Adrenal gland (tissue), 9 donors: ENCODE measurements at regions not wholly inside any gene's neighbourhood (a gene's known extent, or its start where the extent isn't known, plus 50 kb on each side); places are given as distances from the start of the nearest gene placed in this dataset.

ENCODE experiments used
- DNase-seq, 7 donors: peaks; one replicate each; pipeline ENCODE4 v3.0.0-alpha.2; 2019 to 2020
- H3K27ac ChIP-seq, 5 donors: fragments of 200-600 bp; sonication (generic) in 4 of 5; 1 replicate in 3 of 5; 2 replicates in 2 of 5; pipeline versions ENCODE4 v1.5.1 to v1.8.0; 2016 to 2020; ENCODE audit warnings: mild to moderate bottlenecking in 1 of 5
- H3K27me3 ChIP-seq: fragments of 200-600 bp; 2 replicates; pipeline ENCODE4 v1.8.0; 2021
- H3K36me3 ChIP-seq, 2 donors: fragments of 200-600 bp; replicated peaks in 1 of 2; 1 replicate in 1 of 2; 2 replicates in 1 of 2; pipeline versions ENCODE4 v1.5.1 to v1.8.0; 2018 to 2022
- H3K4me1 ChIP-seq, 2 donors: fragments of 200-600 bp; replicated peaks in 1 of 2; 1 replicate in 1 of 2; 2 replicates in 1 of 2; pipeline versions ENCODE4 v1.5.1 to v1.8.0; 2018 to 2021
- H3K4me3 ChIP-seq, 4 donors: fragments of 200-600 bp; sonication (generic) in 3 of 4; one replicate each; pipeline ENCODE4 v1.5.1; 2016 to 2018
- H3K9me3 ChIP-seq, 3 donors: fragments of 200-600 bp; sonication (generic) in 1 of 3; replicated peaks in 1 of 3; 1 replicate in 2 of 3; 2 replicates in 1 of 3; pipeline versions ENCODE4 v1.5.1 to v1.8.0; 2016 to 2021
- POLR2A ChIP-seq, 2 donors: fragments of 450-650 bp; IDR thresholded peaks; one replicate each; pipeline ENCODE4 v1.6.1; 2017; ENCODE audit warnings: antibody characterized with exemption in 2 of 2, mild to moderate bottlenecking in 2 of 2, moderate library complexity in 1 of 2
- WGBS, 4 donors: extraction: QIAGEN DNeasy Blood & Tissue Kit in 2 of 4; methylation state at CpG; one replicate each; pipeline versions ENCODE4 v1.1.5 to v1.1.7; 2013 to 2017; 5-methylcytosine and 5-hydroxymethylcytosine counted together
- intact Hi-C, 2 donors: fragments of 100-400 bp; cut with DNase I; formaldehyde crosslinking; loops; one replicate each; pipeline versions ENCODE4 v1.14.1 to v1.15.0; 2022 to 2023
- TF ChIP-seq, protein P1 (sequence below), 6 experiments: fragments of 450-650 bp in 4 of 6; fragments of 200-600 bp in 2 of 6; sonication (generic) in 1 of 6; IDR thresholded peaks; 1 replicate in 5 of 6; 2 replicates in 1 of 6; pipeline versions ENCODE4 v1.5.1 to v1.8.0; 2016 to 2021; ENCODE audit warnings: antibody characterized with exemption in 6 of 6, mild to moderate bottlenecking in 2 of 6, moderate library complexity in 1 of 6
- donor health status: healthy with polysubstance abuse.
- donor health status: Bipolar disorder and iron deficiency.
- donor health status: DM: yes; HTN: yes; CAD: no.
- donor health status: DM: no; HTN: no; CAD: no.
- donor health status: DM: no; HTN: no; CAD: no.

DNA sequence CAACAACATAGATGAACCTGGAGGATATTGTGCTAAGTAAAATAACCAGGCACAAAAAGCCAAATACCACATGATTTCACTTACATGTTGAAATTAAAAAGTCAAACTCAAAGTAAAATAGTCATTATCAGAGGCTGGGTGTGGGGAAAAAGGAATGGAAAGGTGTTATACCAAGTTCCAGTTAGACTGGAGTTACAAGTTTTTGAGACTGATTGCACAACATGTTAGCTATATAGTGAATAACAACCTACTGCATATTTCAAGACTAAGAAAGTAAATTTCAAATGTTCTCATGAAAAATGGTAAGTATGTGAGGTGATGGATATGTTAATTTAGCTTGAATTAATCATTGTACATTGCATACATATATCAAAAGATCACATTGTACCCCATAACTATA lies 116.8 kb upstream of the HNMT start:
- H3K9me3 ChIP-seq: peaks cover 0 to 5% (median 0%) of the 10 kb centered on the region in 3 donors
- H3K4me3 ChIP-seq: no peak overlapping the region
- intact Hi-C loops: no loop called here
- H3K4me1 ChIP-seq: no peaks in the 10 kb centered on the region
- peaks cover 7% of the 10 kb centered on the region for H3K27me3 ChIP-seq
- TF ChIP-seq, protein P1, sequence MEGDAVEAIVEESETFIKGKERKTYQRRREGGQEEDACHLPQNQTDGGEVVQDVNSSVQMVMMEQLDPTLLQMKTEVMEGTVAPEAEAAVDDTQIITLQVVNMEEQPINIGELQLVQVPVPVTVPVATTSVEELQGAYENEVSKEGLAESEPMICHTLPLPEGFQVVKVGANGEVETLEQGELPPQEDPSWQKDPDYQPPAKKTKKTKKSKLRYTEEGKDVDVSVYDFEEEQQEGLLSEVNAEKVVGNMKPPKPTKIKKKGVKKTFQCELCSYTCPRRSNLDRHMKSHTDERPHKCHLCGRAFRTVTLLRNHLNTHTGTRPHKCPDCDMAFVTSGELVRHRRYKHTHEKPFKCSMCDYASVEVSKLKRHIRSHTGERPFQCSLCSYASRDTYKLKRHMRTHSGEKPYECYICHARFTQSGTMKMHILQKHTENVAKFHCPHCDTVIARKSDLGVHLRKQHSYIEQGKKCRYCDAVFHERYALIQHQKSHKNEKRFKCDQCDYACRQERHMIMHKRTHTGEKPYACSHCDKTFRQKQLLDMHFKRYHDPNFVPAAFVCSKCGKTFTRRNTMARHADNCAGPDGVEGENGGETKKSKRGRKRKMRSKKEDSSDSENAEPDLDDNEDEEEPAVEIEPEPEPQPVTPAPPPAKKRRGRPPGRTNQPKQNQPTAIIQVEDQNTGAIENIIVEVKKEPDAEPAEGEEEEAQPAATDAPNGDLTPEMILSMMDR (IDR thresholded peaks at IDR 0.05): no peak
- TF ChIP-seq POLR2A (IDR thresholded peaks at IDR 0.05): no peak
- H3K27ac ChIP-seq: no peak overlapping the region
- no peak for DNase-seq
- H3K36me3 ChIP-seq: no peaks in the 10 kb centered on the region

GRCh38 chr2:137857881-137858280 lies 106.4 kb upstream of the HNMT start:
- intact Hi-C loops: no loop called here
- 40 to 61% (median 54%) methylated on average over 3 of the region's 3 CpGs for WGBS, 4 donors
- TF ChIP-seq, protein P1 (IDR thresholded peaks at IDR 0.05): no peak
- TF ChIP-seq POLR2A (IDR thresholded peaks at IDR 0.05): no peak
- Histone ChIP-seq H3K27ac (no peak overlapping the region), H3K9me3 (no peaks in the 10 kb centered on the region), H3K36me3 (no peaks in the 10 kb centered on the region), H3K27me3 (no peaks in the 10 kb centered on the region), H3K4me3 (no peak overlapping the region), H3K4me1 (no peaks in the 10 kb centered on the region)
- DNase-seq: no peak

- intact Hi-C loops: no loop called here
- no peaks in the 10 kb centered on the region for H3K36me3 ChIP-seq
- H3K27ac ChIP-seq: no peak overlapping the region
- H3K4me1 ChIP-seq: no peaks in the 10 kb centered on the region
- H3K27me3 ChIP-seq: no peaks in the 10 kb centered on the region
- 56 to 82% (median 72%) methylated on average over 2 of the region's 2 CpGs for WGBS, 4 donors
- no peak for DNase-seq
- no peak for TF ChIP-seq POLR2A (IDR thresholded peaks at IDR 0.05)
- TF ChIP-seq, protein P1 (IDR thresholded peaks at IDR 0.05): no peak
- H3K9me3 ChIP-seq: no peaks in the 10 kb centered on the region
- no peak overlapping the region for H3K4me3 ChIP-seq
Measured at GRCh38 chr2:137862651-137863050, 101.6 kb upstream of the HNMT start.

DNA sequence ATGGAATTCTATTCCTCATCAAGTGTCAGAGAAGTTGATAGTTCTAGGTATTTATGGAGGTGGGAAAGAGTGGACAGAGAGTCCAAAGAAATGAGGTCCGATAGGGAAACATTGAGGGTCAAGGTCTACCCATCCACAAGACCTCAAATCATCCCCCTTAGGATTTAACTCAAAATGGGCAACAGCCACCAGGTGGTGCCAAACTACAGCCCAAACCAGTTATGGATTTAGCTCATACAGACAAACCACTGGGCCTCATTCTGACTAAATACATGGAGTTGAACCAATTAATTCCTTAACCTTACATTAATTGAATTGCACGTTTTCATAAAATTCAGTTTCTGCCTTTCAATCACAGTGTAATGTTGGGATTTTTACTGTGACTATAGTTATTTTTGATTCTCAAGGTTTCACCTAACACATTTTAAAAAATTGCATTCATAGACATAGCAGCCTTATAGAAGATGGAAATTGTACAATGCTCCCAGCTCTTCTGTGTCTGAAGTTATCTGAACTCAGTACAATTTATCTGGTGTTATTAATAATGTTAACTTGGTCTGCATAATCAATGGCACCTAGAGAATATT lies 98.2 kb upstream of the HNMT start:
- Histone ChIP-seq H3K27me3 (no peaks in the 10 kb centered on the region), H3K4me3 (no peak overlapping the region), H3K4me1 (no peaks in the 10 kb centered on the region), H3K36me3 (no peaks in the 10 kb centered on the region), H3K27ac (no peak overlapping the region), H3K9me3 (no peaks in the 10 kb centered on the region)
- TF ChIP-seq POLR2A (IDR thresholded peaks at IDR 0.05): no peak
- TF ChIP-seq, protein P1 (IDR thresholded peaks at IDR 0.05): peak; percentile 26 to 52 (median 46)
- 9 to 19% (median 12%) methylated on average over 2 of the region's 2 CpGs for WGBS, 4 donors
- peak in 6 of 7 donors; percentile 17 to 66 (median 34) for DNase-seq
- intact Hi-C loops: no loop called here
